OCI-LY7 (cell line): ENCODE measurements at regions not wholly inside any gene's neighbourhood (a gene's known extent, or its start where the extent isn't known, plus 50 kb on each side); places are given as distances from the start of the nearest gene placed in this dataset.

Source experiments
- EZH2phosphoT487 ChIP-seq: fragments of 200-600 bp; sonication (generic); IDR thresholded peaks from 2 replicates; pipeline ENCODE4 v1.6.1; 2018; ENCODE audit warnings: low read depth, borderline replicate concordance, mild to moderate bottlenecking, mixed run types, antibody characterized with exemption, low read length, moderate library complexity, mixed read lengths
- TF ChIP-seq, protein P1 (sequence below): fragments of 200-600 bp; sonication (generic); conservative IDR thresholded peaks from 2 replicates; pipeline ENCODE4 v1.5.1; 2014; ENCODE audit warnings: mild to moderate bottlenecking, antibody characterized with exemption, low read length, moderate library complexity, mixed read lengths

- no peak for TF ChIP-seq EZH2phosphoT487
- TF ChIP-seq, protein P1, sequence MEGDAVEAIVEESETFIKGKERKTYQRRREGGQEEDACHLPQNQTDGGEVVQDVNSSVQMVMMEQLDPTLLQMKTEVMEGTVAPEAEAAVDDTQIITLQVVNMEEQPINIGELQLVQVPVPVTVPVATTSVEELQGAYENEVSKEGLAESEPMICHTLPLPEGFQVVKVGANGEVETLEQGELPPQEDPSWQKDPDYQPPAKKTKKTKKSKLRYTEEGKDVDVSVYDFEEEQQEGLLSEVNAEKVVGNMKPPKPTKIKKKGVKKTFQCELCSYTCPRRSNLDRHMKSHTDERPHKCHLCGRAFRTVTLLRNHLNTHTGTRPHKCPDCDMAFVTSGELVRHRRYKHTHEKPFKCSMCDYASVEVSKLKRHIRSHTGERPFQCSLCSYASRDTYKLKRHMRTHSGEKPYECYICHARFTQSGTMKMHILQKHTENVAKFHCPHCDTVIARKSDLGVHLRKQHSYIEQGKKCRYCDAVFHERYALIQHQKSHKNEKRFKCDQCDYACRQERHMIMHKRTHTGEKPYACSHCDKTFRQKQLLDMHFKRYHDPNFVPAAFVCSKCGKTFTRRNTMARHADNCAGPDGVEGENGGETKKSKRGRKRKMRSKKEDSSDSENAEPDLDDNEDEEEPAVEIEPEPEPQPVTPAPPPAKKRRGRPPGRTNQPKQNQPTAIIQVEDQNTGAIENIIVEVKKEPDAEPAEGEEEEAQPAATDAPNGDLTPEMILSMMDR, result no peak
Measured at GRCh38 chr5:33322632-33323031, 118.1 kb upstream of the TARS1 start.
